Ovary (tissue), 7 donors: ENCODE measurements at regions not wholly inside any gene's neighbourhood (a gene's known extent, or its start where the extent isn't known, plus 50 kb on each side); places are given as distances from the start of the nearest gene placed in this dataset.

Experiments
- DNase-seq, 5 donors: peaks; one replicate each; pipeline ENCODE4 v3.0.0-alpha.2; 2019 to 2020
- H3K27ac ChIP-seq, 2 donors: fragments of 200-600 bp; one replicate each; pipeline versions ENCODE4 v1.5.1 to v1.8.0; 2019 to 2022
- H3K27me3 ChIP-seq: fragments of 200-600 bp; one replicate; pipeline ENCODE4 v1.8.0; 2022
- H3K36me3 ChIP-seq: fragments of 200-600 bp; sonication (generic); one replicate; pipeline ENCODE4 v1.5.1; 2019
- H3K4me1 ChIP-seq: one replicate; pipeline ENCODE4 v1.8.1; 2013; ENCODE audit warnings: mild to moderate bottlenecking, moderate library complexity; ENCODE audit not compliant: insufficient read depth
- H3K4me3 ChIP-seq: fragments of 200-600 bp; sonication (generic); one replicate; pipeline ENCODE4 v1.5.1; 2017
- H3K9me3 ChIP-seq, 2 donors: fragments of 200-600 bp in 1 of 2; sonication (generic) in 1 of 2; one replicate each; pipeline versions ENCODE4 v1.5.1 to v1.8.1; 2013 to 2019; ENCODE audit warnings: mild to moderate bottlenecking in 1 of 2, moderate library complexity in 1 of 2
- CTCF ChIP-seq, 3 donors: fragments of 450-650 bp in 2 of 3; fragments of 200-600 bp in 1 of 3; IDR thresholded peaks; one replicate each; pipeline versions ENCODE4 v1.5.1 to v1.8.0; 2016 to 2022; ENCODE audit warnings: antibody characterized with exemption in 3 of 3, mild to moderate bottlenecking in 1 of 3
- EP300 ChIP-seq: sonication (generic); formaldehyde crosslinking; IDR thresholded peaks from one replicate; pipeline ENCODE4 v1.6.1; 2017; ENCODE audit warnings: antibody characterized with exemption
- POLR2A ChIP-seq: fragments of 450-650 bp; IDR thresholded peaks from one replicate; pipeline ENCODE4 v1.6.1; 2017; ENCODE audit warnings: antibody characterized with exemption, mild to moderate bottlenecking, moderate library complexity
- WGBS, 3 donors: extraction: QIAGEN DNeasy Blood & Tissue Kit in 1 of 3; methylation state at CpG; one replicate each; pipeline versions ENCODE4 v1.1.5 to v1.1.7; 2013 to 2017; 5-methylcytosine and 5-hydroxymethylcytosine counted together
- intact Hi-C, 4 donors: fragments of 100-400 bp; cut with DNase I; formaldehyde crosslinking; loops; one replicate each; pipeline versions ENCODE4 v1.11.0 to v1.15.1; 2022 to 2023
- donor health status: DM: no; HTN: no; CAD: no; lungs with moderate emphysema.
- donor health status: DM: no; HTN: no; CAD: no.
- donor health status: Bipolar disorder and iron deficiency.
- donor health status: DM: no; HTN: no; CAD: no.
- donor health status: DM: yes; HTN: yes; CAD: no.

- TF ChIP-seq POLR2A (no peak), CTCF (IDR thresholded peaks at IDR 0.05) (no peak), EP300 (no peak)
- DNase-seq = no peak
- 75 to 87% (median 80%) methylated on average over 2 of the region's 2 CpGs for WGBS, 3 donors
- H3K9me3 ChIP-seq = no peaks in the 10 kb centered on the region
- H3K27ac ChIP-seq = no peak overlapping the region
- no peaks in the 10 kb centered on the region for H3K36me3 ChIP-seq
- H3K27me3 ChIP-seq = no peaks in the 10 kb centered on the region
- H3K4me1 ChIP-seq = peaks cover 4% of the 10 kb centered on the region
- no peak overlapping the region for H3K4me3 ChIP-seq
- intact Hi-C loops = no loop called here
Measured at GRCh38 chr2:39499336-39499735, 62.3 kb upstream of the MAP4K3 start.

- no peak overlapping the region for H3K4me3 ChIP-seq
- no peaks in the 10 kb centered on the region for H3K36me3 ChIP-seq
- no peak for DNase-seq
- intact Hi-C loops = loop anchor here in 1 of 4 donors (10.0 kb wide), 1 partner anchor 127 kb away; no protein-coding TSS in a partner anchor
- no peak overlapping the region for H3K27ac ChIP-seq
- peaks cover 5% of the 10 kb centered on the region for H3K4me1 ChIP-seq
- 93 to 95% (median 94%) methylated on average over 1 of the region's 1 CpG for WGBS, 3 donors
- H3K9me3 ChIP-seq = no peaks in the 10 kb centered on the region
- TF ChIP-seq POLR2A (no peak), CTCF (IDR thresholded peaks at IDR 0.05) (no peak), EP300 (no peak)
- no peaks in the 10 kb centered on the region for H3K27me3 ChIP-seq
Measured at GRCh38 chr2:39501412-39501811, 64.3 kb upstream of the MAP4K3 start.

GRCh38 chr2:39503277-39503676, 66.2 kb upstream of the MAP4K3 start:
- no peak for TF ChIP-seq EP300
- TF ChIP-seq CTCF (IDR thresholded peaks at IDR 0.05) = no peak
- TF ChIP-seq POLR2A = no peak
- H3K27me3 ChIP-seq = no peaks in the 10 kb centered on the region
- H3K36me3 ChIP-seq = no peaks in the 10 kb centered on the region
- no peaks in the 10 kb centered on the region for H3K9me3 ChIP-seq
- DNase-seq = no peak
- WGBS, 3 donors = 91 to 95% (median 92%) methylated on average over 2 of the region's 2 CpGs
- H3K27ac ChIP-seq = no peak overlapping the region
- intact Hi-C loops = loop anchor here in 1 of 4 donors (10.0 kb wide), 1 partner anchor 128 kb away; no protein-coding TSS in a partner anchor
- H3K4me1 ChIP-seq = peaks cover 6% of the 10 kb centered on the region
- no peak overlapping the region for H3K4me3 ChIP-seq

- no peak for TF ChIP-seq CTCF (IDR thresholded peaks at IDR 0.05)
- no peak for TF ChIP-seq POLR2A
- no peak for TF ChIP-seq EP300
- Histone ChIP-seq H3K4me3 (no peak overlapping the region), H3K27ac (no peak overlapping the region), H3K27me3 (no peaks in the 10 kb centered on the region), H3K36me3 (no peaks in the 10 kb centered on the region), H3K4me1 (peaks cover 6% of the 10 kb centered on the region), H3K9me3 (no peaks in the 10 kb centered on the region)
- DNase-seq = peak in 1 of 5 donors; percentile 52
- 8 to 12% (median 10%) methylated on average over 5 of the region's 5 CpGs for WGBS, 3 donors
- intact Hi-C loops = loop anchor here in 1 of 4 donors (10.0 kb wide), 1 partner anchor 130 kb away; no protein-coding TSS in a partner anchor
Measured at GRCh38 chr2:39504790-39505335, 67.8 kb upstream of the MAP4K3 start.
